MM.1S (cell line): ENCODE measurements at regions not wholly inside any gene's neighbourhood (a gene's known extent, or its start where the extent isn't known, plus 50 kb on each side); places are given as distances from the start of the nearest gene placed in this dataset.

Experiments used
- DNase-seq: peaks from one replicate; pipeline ENCODE4 v3.0.0-alpha.2; 2015
- H2AFZ ChIP-seq: fragments of 300-600 bp; sonication (generic); 2 replicates; pipeline ENCODE4 v1.6.0; 2016; ENCODE audit warnings: antibody characterized with exemption, low read length
- H3F3A ChIP-seq: fragments of 300-600 bp; sonication (generic); 2 replicates; pipeline ENCODE4 v1.6.1; 2016; ENCODE audit warnings: mild to moderate bottlenecking, antibody characterized with exemption, low read length, moderate library complexity, mixed read lengths; ENCODE audit not compliant: insufficient read depth
- H3K27ac ChIP-seq: fragments of 300-600 bp; sonication (generic); 2 replicates; pipeline ENCODE4 v1.5.1; 2016; ENCODE audit warnings: mild to moderate bottlenecking, low read length
- H3K27me3 ChIP-seq: fragments of 300-600 bp; sonication (generic); replicated peaks from 2 replicates; pipeline ENCODE4 v1.6.0; 2016; ENCODE audit warnings: low read length; ENCODE audit not compliant: insufficient read depth
- H3K36me3 ChIP-seq: fragments of 300-600 bp; sonication (generic); replicated peaks from 2 replicates; pipeline ENCODE4 v1.6.1; 2016; ENCODE audit warnings: mild to moderate bottlenecking, low read length, mixed read lengths; ENCODE audit not compliant: insufficient read depth
- H3K4me1 ChIP-seq: fragments of 300-600 bp; sonication (generic); 2 replicates; pipeline ENCODE4 v1.6.1; 2016; ENCODE audit warnings: low read length, mixed read lengths
- H3K4me2 ChIP-seq: fragments of 300-600 bp; sonication (generic); 2 replicates; pipeline ENCODE4 v1.6.0; 2016; ENCODE audit warnings: low read depth, low read length
- H3K4me3 ChIP-seq: fragments of 300-600 bp; sonication (generic); 2 replicates; pipeline ENCODE4 v1.5.1; 2016; ENCODE audit warnings: low read length, mixed read lengths
- H3K79me2 ChIP-seq: fragments of 300-600 bp; sonication (generic); 2 replicates; pipeline ENCODE4 v1.6.1; 2016; ENCODE audit warnings: mixed run types, low read length, mixed read lengths
- H3K9ac ChIP-seq: fragments of 300-600 bp; sonication (generic); 2 replicates; pipeline ENCODE4 v1.6.1; 2016; ENCODE audit warnings: low read length, mixed read lengths
- H3K9me2 ChIP-seq: fragments of 300-600 bp; sonication (generic); replicated peaks from 2 replicates; pipeline ENCODE4 v1.6.1; 2016; ENCODE audit warnings: mild to moderate bottlenecking, low read length, mixed read lengths; ENCODE audit not compliant: insufficient read depth
- H3K9me3 ChIP-seq: fragments of 300-600 bp; sonication (generic); replicated peaks from 2 replicates; pipeline ENCODE4 v1.6.1; 2016; ENCODE audit warnings: mild to moderate bottlenecking, low read length, mixed read lengths; ENCODE audit not compliant: insufficient read depth
- H4K20me1 ChIP-seq: fragments of 300-600 bp; sonication (generic); 2 replicates; pipeline ENCODE4 v1.6.1; 2016; ENCODE audit warnings: mild to moderate bottlenecking, low read length, moderate library complexity, mixed read lengths; ENCODE audit not compliant: insufficient read depth
- EZH2 ChIP-seq: fragments of 300-600 bp; sonication (generic); optimal IDR thresholded peaks from 2 replicates; pipeline ENCODE3; 2017; ENCODE audit warnings: low read depth, mild to moderate bottlenecking, antibody characterized with exemption, low read length, mixed read lengths
- EZH2phosphoT487 ChIP-seq: fragments of 300-600 bp; sonication (generic); IDR thresholded peaks from 2 replicates; pipeline ENCODE4 v1.6.1; 2018; ENCODE audit warnings: antibody characterized with exemption, low read length
- TF ChIP-seq, protein P1 (sequence below): fragments of 300-600 bp; sonication (generic); IDR thresholded peaks from 2 replicates; pipeline ENCODE4 v1.5.1; 2016; ENCODE audit warnings: antibody characterized with exemption, low read length, mixed read lengths

DNA sequence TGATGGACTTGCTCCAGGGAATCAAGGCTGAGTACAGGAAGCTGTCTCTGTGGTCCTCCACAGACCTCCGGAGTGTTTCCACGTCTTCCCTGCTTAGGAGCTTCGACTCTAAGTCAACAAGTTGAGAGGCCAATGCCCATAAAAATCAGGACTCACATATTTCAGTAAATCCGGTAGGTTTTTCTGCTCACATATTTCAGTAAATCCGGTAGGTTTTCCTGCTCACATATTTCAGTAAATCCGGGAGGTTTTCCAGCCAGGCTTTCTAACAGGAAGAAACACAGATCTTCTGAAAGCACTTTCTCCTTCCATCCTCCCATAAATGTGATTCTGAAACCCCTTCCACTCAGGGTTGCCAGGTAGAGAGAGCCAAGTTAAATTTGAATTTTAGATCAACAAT is 340.1 kb upstream of the SHH start:
- no peak for DNase-seq
- no peaks in the 10 kb centered on the region for H3K4me1 ChIP-seq
- H3F3A ChIP-seq, result no peaks in the 10 kb centered on the region
- TF ChIP-seq EZH2phosphoT487 (no peak), EZH2 (no peak)
- TF ChIP-seq, protein P1, sequence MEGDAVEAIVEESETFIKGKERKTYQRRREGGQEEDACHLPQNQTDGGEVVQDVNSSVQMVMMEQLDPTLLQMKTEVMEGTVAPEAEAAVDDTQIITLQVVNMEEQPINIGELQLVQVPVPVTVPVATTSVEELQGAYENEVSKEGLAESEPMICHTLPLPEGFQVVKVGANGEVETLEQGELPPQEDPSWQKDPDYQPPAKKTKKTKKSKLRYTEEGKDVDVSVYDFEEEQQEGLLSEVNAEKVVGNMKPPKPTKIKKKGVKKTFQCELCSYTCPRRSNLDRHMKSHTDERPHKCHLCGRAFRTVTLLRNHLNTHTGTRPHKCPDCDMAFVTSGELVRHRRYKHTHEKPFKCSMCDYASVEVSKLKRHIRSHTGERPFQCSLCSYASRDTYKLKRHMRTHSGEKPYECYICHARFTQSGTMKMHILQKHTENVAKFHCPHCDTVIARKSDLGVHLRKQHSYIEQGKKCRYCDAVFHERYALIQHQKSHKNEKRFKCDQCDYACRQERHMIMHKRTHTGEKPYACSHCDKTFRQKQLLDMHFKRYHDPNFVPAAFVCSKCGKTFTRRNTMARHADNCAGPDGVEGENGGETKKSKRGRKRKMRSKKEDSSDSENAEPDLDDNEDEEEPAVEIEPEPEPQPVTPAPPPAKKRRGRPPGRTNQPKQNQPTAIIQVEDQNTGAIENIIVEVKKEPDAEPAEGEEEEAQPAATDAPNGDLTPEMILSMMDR, result no peak
- H3K27me3 ChIP-seq, result peaks cover 25% of the 10 kb centered on the region
- no peak overlapping the region for H3K4me3 ChIP-seq
- no peak overlapping the region for H3K9ac ChIP-seq
- H3K36me3 ChIP-seq, result no peaks in the 10 kb centered on the region
- no peak overlapping the region for H3K4me2 ChIP-seq
- no peaks in the 10 kb centered on the region for H4K20me1 ChIP-seq
- H3K27ac ChIP-seq, result no peak overlapping the region
- no peaks in the 10 kb centered on the region for H3K9me3 ChIP-seq
- no peaks in the 10 kb centered on the region for H3K79me2 ChIP-seq
- no peak overlapping the region for H2AFZ ChIP-seq
- no peaks in the 10 kb centered on the region for H3K9me2 ChIP-seq

DNA sequence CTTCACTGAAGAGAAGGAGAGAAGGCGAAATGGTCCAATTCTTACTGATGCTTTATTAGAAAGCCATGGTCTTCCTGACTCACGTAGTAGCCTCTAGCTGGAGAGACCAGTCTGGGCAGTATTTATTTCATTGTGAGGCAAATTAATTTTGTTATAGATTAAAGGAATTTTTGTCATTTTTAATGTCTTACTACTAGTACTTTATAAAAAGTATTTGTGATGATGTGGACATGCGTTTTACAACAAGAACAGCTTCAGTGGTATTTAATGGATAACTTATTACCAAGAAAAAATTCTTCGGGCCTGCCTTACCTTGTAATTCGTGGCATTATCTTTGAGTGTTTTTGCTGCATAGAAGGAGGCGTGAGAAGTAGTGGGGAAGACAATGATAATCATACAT is 339.4 kb upstream of the SHH start:
- Histone ChIP-seq H3K27ac (no peak overlapping the region), H3F3A (no peaks in the 10 kb centered on the region)
- TF ChIP-seq, protein P1, result no peak
- TF ChIP-seq EZH2 (no peak), EZH2phosphoT487 (no peak)

DNA sequence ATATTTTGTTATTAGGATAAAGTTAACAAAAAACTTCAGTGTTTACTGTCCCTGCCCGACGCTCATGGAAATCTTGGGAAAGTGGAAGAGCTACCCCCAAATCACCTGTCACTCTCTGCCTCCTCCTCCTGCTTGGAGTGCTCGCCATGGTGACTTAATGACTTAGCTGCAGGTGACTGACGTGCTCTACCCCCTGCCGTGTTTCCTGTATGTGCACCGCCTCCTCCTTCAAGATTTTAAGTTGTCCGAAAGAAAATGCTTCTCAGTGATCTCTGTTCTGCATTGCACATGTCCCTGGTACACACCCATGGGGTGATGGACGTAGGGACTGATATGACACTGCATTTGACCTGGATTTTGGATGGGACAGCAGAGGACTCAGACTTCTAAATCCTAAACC is 338.8 kb upstream of the SHH start:
- Histone ChIP-seq H3K27me3 (peaks cover 25% of the 10 kb centered on the region), H3K4me1 (no peaks in the 10 kb centered on the region), H3F3A (no peaks in the 10 kb centered on the region), H3K79me2 (no peaks in the 10 kb centered on the region), H3K9me3 (no peaks in the 10 kb centered on the region), H3K4me2 (no peak overlapping the region), H2AFZ (no peak overlapping the region), H3K36me3 (no peaks in the 10 kb centered on the region), H3K4me3 (no peak overlapping the region), H3K27ac (no peak overlapping the region), H4K20me1 (no peaks in the 10 kb centered on the region), H3K9me2 (no peaks in the 10 kb centered on the region), H3K9ac (no peak overlapping the region)
- TF ChIP-seq EZH2phosphoT487 (no peak), EZH2 (no peak)
- TF ChIP-seq, protein P1, result no peak
- DNase-seq, result no peak

More for the DNA sequence above, 339.4 kb upstream of the SHH start:
- Histone ChIP-seq H3K27me3 (peaks cover 21% of the 10 kb centered on the region), H3K9ac (no peak overlapping the region), H3K79me2 (no peaks in the 10 kb centered on the region), H3K4me2 (no peak overlapping the region), H3K9me2 (no peaks in the 10 kb centered on the region), H3K4me3 (no peak overlapping the region), H3K4me1 (no peaks in the 10 kb centered on the region), H3K9me3 (no peaks in the 10 kb centered on the region), H4K20me1 (no peaks in the 10 kb centered on the region), H2AFZ (no peak overlapping the region), H3K36me3 (no peaks in the 10 kb centered on the region)
- DNase-seq, result no peak
